ENCODE measurements at regions not wholly inside any gene's neighbourhood (a gene's known extent, or its start where the extent isn't known, plus 50 kb on each side); places are given as distances from the start of the nearest gene placed in this dataset.

DNA sequence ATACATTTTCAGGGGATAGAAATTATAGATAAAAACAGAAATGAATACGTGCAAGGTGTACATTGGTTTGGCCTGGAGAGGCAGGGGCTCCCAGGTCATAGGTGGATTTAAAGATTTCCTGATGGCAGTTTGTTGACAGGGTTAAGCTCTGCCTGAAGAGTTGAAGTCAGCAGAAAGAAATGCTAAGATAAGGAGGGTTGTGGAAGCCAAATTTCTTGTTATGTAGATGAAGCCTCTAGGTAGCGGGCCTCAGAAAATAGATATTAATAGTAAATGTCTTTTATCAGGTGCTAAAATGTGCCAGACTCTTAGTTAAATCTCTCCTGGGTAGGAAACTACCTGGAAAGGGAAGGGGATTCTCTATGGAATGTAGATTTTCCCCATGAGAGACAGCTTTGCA lies 188.8 kb downstream of the CDH26 start:
- no peak overlapping the region for H3K27ac ChIP-seq
- 56 to 79% (median 69%) methylated on average over 2 of the region's 2 CpGs for WGBS, 5 donors
- no peak for DNase-seq
- intact Hi-C loops (cut with DNase I; ENCODE audit: low total_unique reads) = no loop called here
- no peaks in the 10 kb centered on the region for H3K27me3 ChIP-seq
- H3K4me1 ChIP-seq = no peaks in the 10 kb centered on the region
- H3K9me3 ChIP-seq = no peaks in the 10 kb centered on the region
- TF ChIP-seq POLR2AphosphoS5 (IDR thresholded peaks at IDR 0.05) (no peak), EP300 (IDR thresholded peaks at IDR 0.05) (no peak), POLR2A (IDR thresholded peaks at IDR 0.05) (no peak)
- TF ChIP-seq, protein P1, sequence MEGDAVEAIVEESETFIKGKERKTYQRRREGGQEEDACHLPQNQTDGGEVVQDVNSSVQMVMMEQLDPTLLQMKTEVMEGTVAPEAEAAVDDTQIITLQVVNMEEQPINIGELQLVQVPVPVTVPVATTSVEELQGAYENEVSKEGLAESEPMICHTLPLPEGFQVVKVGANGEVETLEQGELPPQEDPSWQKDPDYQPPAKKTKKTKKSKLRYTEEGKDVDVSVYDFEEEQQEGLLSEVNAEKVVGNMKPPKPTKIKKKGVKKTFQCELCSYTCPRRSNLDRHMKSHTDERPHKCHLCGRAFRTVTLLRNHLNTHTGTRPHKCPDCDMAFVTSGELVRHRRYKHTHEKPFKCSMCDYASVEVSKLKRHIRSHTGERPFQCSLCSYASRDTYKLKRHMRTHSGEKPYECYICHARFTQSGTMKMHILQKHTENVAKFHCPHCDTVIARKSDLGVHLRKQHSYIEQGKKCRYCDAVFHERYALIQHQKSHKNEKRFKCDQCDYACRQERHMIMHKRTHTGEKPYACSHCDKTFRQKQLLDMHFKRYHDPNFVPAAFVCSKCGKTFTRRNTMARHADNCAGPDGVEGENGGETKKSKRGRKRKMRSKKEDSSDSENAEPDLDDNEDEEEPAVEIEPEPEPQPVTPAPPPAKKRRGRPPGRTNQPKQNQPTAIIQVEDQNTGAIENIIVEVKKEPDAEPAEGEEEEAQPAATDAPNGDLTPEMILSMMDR (IDR thresholded peaks at IDR 0.05) = no peak
- no peaks in the 10 kb centered on the region for H3K36me3 ChIP-seq
- no peak overlapping the region for H3K4me3 ChIP-seq

DNA sequence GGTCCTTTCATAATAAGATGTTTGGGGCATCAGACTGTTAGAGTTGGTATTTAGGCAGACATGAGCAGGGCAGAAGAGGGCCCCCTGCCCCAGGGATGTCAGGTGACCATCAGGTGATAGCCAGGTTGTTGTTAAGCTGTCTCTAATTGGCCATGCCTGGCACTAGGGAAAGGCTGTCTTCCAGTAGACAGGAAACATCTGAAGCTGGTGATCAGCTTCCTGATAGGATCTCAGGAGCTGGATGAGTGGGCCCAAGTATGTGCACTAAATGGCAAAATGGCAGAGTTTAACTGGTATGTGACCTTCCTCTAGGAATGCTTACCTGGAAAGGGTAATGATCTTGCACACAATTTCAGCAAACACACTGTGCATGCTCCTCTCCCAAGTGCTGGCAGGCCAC lies 190.7 kb downstream of the CDH26 start:
- H3K4me3 ChIP-seq = no peak overlapping the region
- no peak for DNase-seq
- H3K27me3 ChIP-seq = no peaks in the 10 kb centered on the region
- intact Hi-C loops (cut with DNase I; ENCODE audit: low total_unique reads) = no loop called here
- H3K36me3 ChIP-seq = no peaks in the 10 kb centered on the region
- no peak overlapping the region for H3K27ac ChIP-seq
- no peaks in the 10 kb centered on the region for H3K4me1 ChIP-seq
- TF ChIP-seq POLR2AphosphoS5 (IDR thresholded peaks at IDR 0.05) (no peak), POLR2A (IDR thresholded peaks at IDR 0.05) (no peak), EP300 (IDR thresholded peaks at IDR 0.05) (no peak)
- TF ChIP-seq, protein P1 (IDR thresholded peaks at IDR 0.05) = no peak
- no peaks in the 10 kb centered on the region for H3K9me3 ChIP-seq

DNA sequence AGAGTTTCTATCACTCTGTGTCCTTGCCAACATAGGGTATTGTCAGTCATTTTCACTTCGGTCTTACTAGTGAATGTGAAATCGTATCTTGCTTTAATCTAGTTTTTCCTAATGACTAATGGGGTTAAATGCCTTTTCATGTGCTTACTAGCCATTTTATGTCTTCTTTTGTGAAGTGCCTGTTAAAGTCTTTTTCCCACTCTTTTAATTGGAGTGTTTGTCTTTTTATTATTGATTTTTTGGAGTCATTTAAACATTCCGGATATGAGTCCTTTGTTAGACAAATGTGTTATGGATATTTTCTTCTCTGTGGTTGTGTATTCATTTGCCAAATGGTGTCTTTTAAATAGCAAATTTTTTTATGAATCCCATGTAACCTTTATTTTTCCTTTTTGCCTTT lies 194.6 kb downstream of the CDH26 start:
- peaks cover 0 to 4% (median 0%) of the 10 kb centered on the region in 3 donors for H3K27me3 ChIP-seq
- H3K4me1 ChIP-seq = no peaks in the 10 kb centered on the region
- no peak for DNase-seq
- H3K27ac ChIP-seq = no peak overlapping the region
- TF ChIP-seq, protein P1 (IDR thresholded peaks at IDR 0.05) = no peak
- no peak for TF ChIP-seq POLR2A (IDR thresholded peaks at IDR 0.05)
- no peak for TF ChIP-seq POLR2AphosphoS5 (IDR thresholded peaks at IDR 0.05)
- no peak for TF ChIP-seq EP300 (IDR thresholded peaks at IDR 0.05)
- 65 to 84% (median 78%) methylated on average over 3 of the region's 3 CpGs for WGBS, 5 donors
- H3K9me3 ChIP-seq = peaks cover 0 to 5% (median 2%) of the 10 kb centered on the region in 4 donors
- intact Hi-C loops (cut with DNase I; ENCODE audit: low total_unique reads) = no loop called here
- no peak overlapping the region for H3K4me3 ChIP-seq
- H3K36me3 ChIP-seq = no peaks in the 10 kb centered on the region

DNA sequence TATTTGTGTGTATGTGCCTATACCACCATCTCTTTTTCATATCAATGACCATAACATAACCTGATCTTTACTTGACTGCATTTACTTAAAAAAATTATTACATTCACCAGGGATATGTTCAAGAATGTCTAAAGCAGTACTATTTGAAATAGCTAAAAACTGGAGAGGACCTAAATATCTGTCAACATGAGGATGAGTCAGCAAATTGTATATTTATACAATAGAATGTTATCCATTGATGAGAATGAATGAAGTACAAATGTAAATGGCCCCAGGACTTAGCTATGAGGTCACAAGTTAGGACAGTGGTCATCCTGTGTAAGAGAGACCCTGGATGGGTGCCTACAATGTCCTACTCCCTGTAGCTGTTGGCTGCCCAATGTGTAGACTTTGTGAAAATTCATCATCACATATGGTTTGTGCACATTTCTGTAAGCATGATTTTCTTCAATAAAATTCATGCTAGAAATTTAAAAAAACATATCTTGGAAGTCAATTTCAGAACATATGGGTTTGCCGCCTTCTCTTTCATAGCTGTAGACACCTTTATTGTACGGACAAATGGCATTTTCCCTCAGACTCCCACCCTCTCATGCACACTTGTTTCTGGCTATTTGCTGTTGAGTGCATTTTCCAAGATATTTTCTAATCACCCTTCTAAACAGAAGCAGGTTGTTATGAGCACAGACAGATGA lies 202.4 kb downstream of the CDH26 start:
- no peaks in the 10 kb centered on the region for H3K36me3 ChIP-seq
- DNase-seq = no peak
- intact Hi-C loops (cut with DNase I; ENCODE audit: low total_unique reads) = no loop called here
- TF ChIP-seq, protein P1 (IDR thresholded peaks at IDR 0.05) = no peak
- TF ChIP-seq EP300 (IDR thresholded peaks at IDR 0.05) = no peak
- TF ChIP-seq POLR2A (IDR thresholded peaks at IDR 0.05) = no peak
- no peak for TF ChIP-seq POLR2AphosphoS5 (IDR thresholded peaks at IDR 0.05)
- peaks cover 0 to 10% (median 5%) of the 10 kb centered on the region in 4 donors for H3K9me3 ChIP-seq
- H3K27me3 ChIP-seq = peaks cover 0 to 18% (median 0%) of the 10 kb centered on the region in 3 donors
- H3K4me3 ChIP-seq = no peak overlapping the region
- WGBS, 5 donors = 61 to 100% (median 93%) methylated on average over 2 of the region's 2 CpGs
- H3K4me1 ChIP-seq = no peaks in the 10 kb centered on the region
- H3K27ac ChIP-seq = no peak overlapping the region

All from stomach (tissue), 8 donors.